ENCODE measurements at regions not wholly inside any gene's neighbourhood (a gene's known extent, or its start where the extent isn't known, plus 50 kb on each side); places are given as distances from the start of the nearest gene placed in this dataset.

DNA sequence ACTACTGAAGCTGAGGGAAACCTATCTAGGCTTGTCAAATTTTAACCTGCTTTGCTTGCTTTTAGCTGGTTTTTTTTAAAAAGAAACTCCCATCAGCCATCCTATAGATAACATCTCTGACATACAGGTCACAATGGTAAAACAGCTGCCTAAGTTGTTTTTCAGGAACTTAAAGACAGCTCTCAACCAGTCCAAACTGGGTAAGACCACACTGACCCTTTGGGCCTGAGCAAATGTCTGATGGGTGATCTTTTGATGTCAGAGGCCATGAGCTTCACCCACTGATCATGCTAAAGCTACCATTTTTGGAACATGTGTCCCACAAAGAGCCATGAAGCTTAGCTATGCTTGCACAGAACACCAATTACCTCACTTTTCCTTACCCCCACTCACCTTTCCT lies 50.0 kb upstream of the TANC1 start:
- no peak overlapping the region for H3K4me3 ChIP-seq
- intact Hi-C loops (cut with DNase I), result no loop called here
- H3K27ac ChIP-seq, result no peak overlapping the region
- H3K36me3 ChIP-seq, result no peaks in the 10 kb centered on the region
- no peaks in the 10 kb centered on the region for H3K27me3 ChIP-seq
- TF ChIP-seq, protein P1, sequence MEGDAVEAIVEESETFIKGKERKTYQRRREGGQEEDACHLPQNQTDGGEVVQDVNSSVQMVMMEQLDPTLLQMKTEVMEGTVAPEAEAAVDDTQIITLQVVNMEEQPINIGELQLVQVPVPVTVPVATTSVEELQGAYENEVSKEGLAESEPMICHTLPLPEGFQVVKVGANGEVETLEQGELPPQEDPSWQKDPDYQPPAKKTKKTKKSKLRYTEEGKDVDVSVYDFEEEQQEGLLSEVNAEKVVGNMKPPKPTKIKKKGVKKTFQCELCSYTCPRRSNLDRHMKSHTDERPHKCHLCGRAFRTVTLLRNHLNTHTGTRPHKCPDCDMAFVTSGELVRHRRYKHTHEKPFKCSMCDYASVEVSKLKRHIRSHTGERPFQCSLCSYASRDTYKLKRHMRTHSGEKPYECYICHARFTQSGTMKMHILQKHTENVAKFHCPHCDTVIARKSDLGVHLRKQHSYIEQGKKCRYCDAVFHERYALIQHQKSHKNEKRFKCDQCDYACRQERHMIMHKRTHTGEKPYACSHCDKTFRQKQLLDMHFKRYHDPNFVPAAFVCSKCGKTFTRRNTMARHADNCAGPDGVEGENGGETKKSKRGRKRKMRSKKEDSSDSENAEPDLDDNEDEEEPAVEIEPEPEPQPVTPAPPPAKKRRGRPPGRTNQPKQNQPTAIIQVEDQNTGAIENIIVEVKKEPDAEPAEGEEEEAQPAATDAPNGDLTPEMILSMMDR (IDR thresholded peaks at IDR 0.05), result no peak
- no peak for TF ChIP-seq POLR2A (IDR thresholded peaks at IDR 0.05)
- H3K4me1 ChIP-seq, result peaks cover 0 to 4% (median 0%) of the 10 kb centered on the region in 3 donors
- DNase-seq, result no peak
- H3K9me3 ChIP-seq, result no peaks in the 10 kb centered on the region

Data from esophagus squamous epithelium (tissue), 5 donors.